Neural cell (in vitro differentiated cells): ENCODE measurements at regions not wholly inside any gene's neighbourhood (a gene's known extent, or its start where the extent isn't known, plus 50 kb on each side); places are given as distances from the start of the nearest gene placed in this dataset.

Experiments
- CTCF ChIP-seq: fragments of 450-650 bp; IDR thresholded peaks from 2 replicates; pipeline ENCODE4 v1.5.1; 2014; ENCODE audit warnings: antibody characterized with exemption, mild to moderate bottlenecking, moderate library complexity; ENCODE audit not compliant: poor library complexity, severe bottlenecking
- EP300 ChIP-seq: fragments of 450-650 bp; conservative IDR thresholded peaks from 2 replicates; pipeline ENCODE4 v1.6.1; 2014; ENCODE audit warnings: antibody characterized with exemption, mild to moderate bottlenecking, moderate library complexity; ENCODE audit not compliant: poor library complexity, severe bottlenecking
- EZH2 ChIP-seq: fragments of 200-600, 300-800 bp; shearing (Covaris generic), sonication (generic); IDR thresholded peaks from 2 replicates; pipeline ENCODE4 v1.6.1; 2014; ENCODE audit warnings: antibody characterized with exemption, low read length, borderline replicate concordance, mild to moderate bottlenecking; ENCODE audit not compliant: insufficient read depth, poor library complexity, severe bottlenecking
- POLR2AphosphoS5 ChIP-seq: IDR thresholded peaks from 2 replicates; pipeline ENCODE4 v1.6.1; 2012
- RAD21 ChIP-seq: fragments of 450-650 bp; conservative IDR thresholded peaks from 2 replicates; pipeline ENCODE4 v1.6.1; 2014; ENCODE audit warnings: antibody characterized with exemption, mild to moderate bottlenecking, moderate library complexity
- REST ChIP-seq: IDR thresholded peaks from 2 replicates; pipeline ENCODE4 v1.6.1; 2012; ENCODE audit warnings: borderline replicate concordance
- SMC3 ChIP-seq: fragments of 450-650 bp; conservative IDR thresholded peaks from 2 replicates; pipeline ENCODE4 v1.6.1; 2014; ENCODE audit warnings: antibody characterized with exemption, mild to moderate bottlenecking, moderate library complexity; ENCODE audit not compliant: poor library complexity

GRCh38 chr4:26127851-26128337, 192.9 kb upstream of the RBPJ start:
- TF ChIP-seq CTCF (no peak), EP300 (no peak), POLR2AphosphoS5 (no peak), RAD21 (no peak), SMC3 (no peak), EZH2 (no peak), REST (no peak)
